Chondrocyte (in vitro differentiated cells): ENCODE measurements at regions not wholly inside any gene's neighbourhood (a gene's known extent, or its start where the extent isn't known, plus 50 kb on each side); places are given as distances from the start of the nearest gene placed in this dataset.

Experiments
- DNase-seq: peaks from one replicate; pipeline ENCODE4 v3.0.0; 2021; ENCODE audit warnings: mixed read lengths, low spot score
- H3K27ac Mint-ChIP-seq: one replicate; pipeline ENCODE4 v1.8.0; 2021; ENCODE audit warnings: mild to moderate bottlenecking, moderate library complexity, mixed read lengths; ENCODE audit not compliant: unreplicated experiment
- H3K27me3 Mint-ChIP-seq: 2 replicates; pipeline ENCODE4 v1.8.0; 2021; ENCODE audit warnings: low read depth, mixed read lengths
- H3K36me3 Mint-ChIP-seq: 2 replicates; pipeline ENCODE4 v1.8.0; 2021; ENCODE audit warnings: low read depth, mixed read lengths
- H3K4me1 Mint-ChIP-seq: 2 replicates; pipeline ENCODE4 v1.8.0; 2021; ENCODE audit warnings: low read depth, mild to moderate bottlenecking, mixed read lengths
- H3K4me3 Mint-ChIP-seq: one replicate; pipeline ENCODE4 v1.8.0; 2021; ENCODE audit warnings: mild to moderate bottlenecking, moderate library complexity, mixed read lengths; ENCODE audit not compliant: unreplicated experiment
- H3K9me3 Mint-ChIP-seq: 2 replicates; pipeline ENCODE4 v1.8.0; 2021; ENCODE audit warnings: low read depth, mixed read lengths
- CTCF ChIP-seq: fragments of 200-600 bp; sonication (generic); IDR thresholded peaks from 2 replicates; pipeline ENCODE4 v1.5.0; 2021; ENCODE audit warnings: antibody characterized with exemption, mild to moderate bottlenecking, moderate library complexity

- no peak for DNase-seq
- Mint-ChIP-seq H3K27ac (no peak overlapping the region), H3K27me3 (peaks cover 3% of the 10 kb centered on the region), H3K9me3 (no peaks in the 10 kb centered on the region), H3K4me3 (no peak overlapping the region), H3K4me1 (no peaks in the 10 kb centered on the region), H3K36me3 (no peaks in the 10 kb centered on the region)
- no peak for TF ChIP-seq CTCF
Observed at GRCh38 chr4:36815536-36815935, 429.0 kb upstream of the NWD2 start.

- Mint-ChIP-seq H3K27ac (no peak overlapping the region), H3K4me3 (no peak overlapping the region), H3K36me3 (no peaks in the 10 kb centered on the region), H3K4me1 (no peaks in the 10 kb centered on the region), H3K27me3 (no peaks in the 10 kb centered on the region), H3K9me3 (peaks cover 14% of the 10 kb centered on the region)
- TF ChIP-seq CTCF = no peak
- DNase-seq = no peak
Observed at GRCh38 chr4:36823199-36823967, 421.2 kb upstream of the NWD2 start.

- H3K4me1 Mint-ChIP-seq = no peaks in the 10 kb centered on the region
- no peak for DNase-seq
- H3K4me3 Mint-ChIP-seq = no peak overlapping the region
- no peak for TF ChIP-seq CTCF
- no peak overlapping the region for H3K27ac Mint-ChIP-seq
- H3K9me3 Mint-ChIP-seq = peaks cover 19% of the 10 kb centered on the region
- no peaks in the 10 kb centered on the region for H3K36me3 Mint-ChIP-seq
- no peaks in the 10 kb centered on the region for H3K27me3 Mint-ChIP-seq
Observed at GRCh38 chr4:36824682-36825081, 419.9 kb upstream of the NWD2 start.

GRCh38 chr4:36835246-36835645 lies 409.3 kb upstream of the NWD2 start:
- H3K4me1 Mint-ChIP-seq = no peaks in the 10 kb centered on the region
- no peaks in the 10 kb centered on the region for H3K36me3 Mint-ChIP-seq
- peaks cover 2% of the 10 kb centered on the region for H3K9me3 Mint-ChIP-seq
- TF ChIP-seq CTCF = no peak
- H3K4me3 Mint-ChIP-seq = no peak overlapping the region
- no peak overlapping the region for H3K27ac Mint-ChIP-seq
- no peak for DNase-seq
- H3K27me3 Mint-ChIP-seq = no peaks in the 10 kb centered on the region

- Mint-ChIP-seq H3K27me3 (no peaks in the 10 kb centered on the region), H3K4me3 (no peak overlapping the region), H3K27ac (no peak overlapping the region), H3K36me3 (no peaks in the 10 kb centered on the region), H3K9me3 (no peaks in the 10 kb centered on the region), H3K4me1 (no peaks in the 10 kb centered on the region)
- no peak for TF ChIP-seq CTCF
- DNase-seq = no peak
Observed at GRCh38 chr4:36841583-36842326, 402.8 kb upstream of the NWD2 start.
